Cardiac muscle cell (in vitro differentiated cells and primary cell): ENCODE measurements at regions not wholly inside any gene's neighbourhood (a gene's known extent, or its start where the extent isn't known, plus 50 kb on each side); places are given as distances from the start of the nearest gene placed in this dataset.
"Not testable (repeated sequence)": the region's sequence is repeated elsewhere in the genome, so short reads cannot be mapped to it uniquely, and the experiment has no call there.

Experiments used
- DNase-seq, 2 donors: peaks; one replicate each; pipeline versions ENCODE4 v3.0.0 to v3.0.0-alpha.2; 2010 to 2017; ENCODE audit warnings: low read depth in 1 of 2, low spot score in 1 of 2
- H3K27ac ChIP-seq: fragments of 200-600 bp; sonication (generic); 2 replicates; pipeline ENCODE4 v1.5.1; 2016
- H3K27me3 ChIP-seq: fragments of 200-600 bp; sonication (generic); 2 replicates; pipeline ENCODE4 v1.6.0; 2016; ENCODE audit warnings: control low read depth
- H3K36me3 ChIP-seq: fragments of 200-600 bp; sonication (generic); 2 replicates; pipeline ENCODE4 v1.5.1; 2016; ENCODE audit warnings: control low read depth
- H3K4me1 ChIP-seq: fragments of 200-600 bp; sonication (generic); 2 replicates; pipeline ENCODE4 v1.8.1; 2017; ENCODE audit warnings: low read depth, mild to moderate bottlenecking, mixed run types
- H3K4me3 ChIP-seq: fragments of 200-600 bp; sonication (generic); 2 replicates; pipeline ENCODE4 v1.5.1; 2016; ENCODE audit warnings: mild to moderate bottlenecking
- H3K9me3 ChIP-seq: fragments of 200-600 bp; sonication (generic); 2 replicates; pipeline ENCODE4 v1.5.1; 2017; ENCODE audit warnings: low read depth, mild to moderate bottlenecking, control low read depth
- CTCF ChIP-seq: IDR thresholded peaks from 2 replicates; pipeline ENCODE4 v1.5.1; 2012; ENCODE audit warnings: low read depth, mild to moderate bottlenecking, low read length

- Histone ChIP-seq H3K4me3 (no peak overlapping the region), H3K27ac (no peak overlapping the region), H3K36me3 (no peaks in the 10 kb centered on the region), H3K27me3 (no peaks in the 10 kb centered on the region), H3K4me1 (no peaks in the 10 kb centered on the region), H3K9me3 (no peaks in the 10 kb centered on the region)
- no peak for TF ChIP-seq CTCF
- no peak for DNase-seq
Measured at GRCh38 chr10:90066435-90066834, 365.0 kb downstream of the KIF20B start.

- no peak overlapping the region for H3K4me3 ChIP-seq
- no peak for TF ChIP-seq CTCF
- no peaks in the 10 kb centered on the region for H3K36me3 ChIP-seq
- H3K4me1 ChIP-seq: no peaks in the 10 kb centered on the region
- no peak for DNase-seq
- no peaks in the 10 kb centered on the region for H3K27me3 ChIP-seq
- H3K27ac ChIP-seq: no peak overlapping the region
- no peaks in the 10 kb centered on the region for H3K9me3 ChIP-seq
Measured at GRCh38 chr10:90075995-90076394, 374.6 kb downstream of the KIF20B start.

GRCh38 chr10:90079819-90080218 is 378.4 kb downstream of the KIF20B start:
- Histone ChIP-seq H3K36me3 (no peaks in the 10 kb centered on the region), H3K4me1 (no peaks in the 10 kb centered on the region), H3K9me3 (no peaks in the 10 kb centered on the region), H3K27ac (no peak overlapping the region), H3K4me3 (no peak overlapping the region), H3K27me3 (no peaks in the 10 kb centered on the region)
- TF ChIP-seq CTCF: no peak
- no peak for DNase-seq

- not testable (repeated sequence) for H3K4me1 ChIP-seq, H3K9me3 ChIP-seq
Measured at GRCh38 chr10:90086606-90087190, 385.3 kb downstream of the KIF20B start.

GRCh38 chr10:90087197-90088023 is 386.0 kb downstream of the KIF20B start:
- no peaks in the 10 kb centered on the region for H3K9me3 ChIP-seq
- H3K4me1 ChIP-seq: no peaks in the 10 kb centered on the region
- DNase-seq: peak in 1 of 2 donors; percentile 65
- no peak for TF ChIP-seq CTCF
- H3K27me3 ChIP-seq: no peaks in the 10 kb centered on the region
- no peaks in the 10 kb centered on the region for H3K36me3 ChIP-seq
- H3K27ac ChIP-seq: no peak overlapping the region
- no peak overlapping the region for H3K4me3 ChIP-seq

More at GRCh38 chr10:90086606-90087190, 385.3 kb downstream of the KIF20B start:
- H3K36me3 ChIP-seq, H3K27ac ChIP-seq, DNase-seq, H3K27me3 ChIP-seq, H3K4me3 ChIP-seq: not testable (repeated sequence)

GRCh38 chr10:90088024-90088317 is 386.6 kb downstream of the KIF20B start:
- Histone ChIP-seq H3K27me3 (no peaks in the 10 kb centered on the region), H3K27ac (no peak overlapping the region), H3K4me1 (no peaks in the 10 kb centered on the region), H3K36me3 (no peaks in the 10 kb centered on the region), H3K9me3 (no peaks in the 10 kb centered on the region), H3K4me3 (no peak overlapping the region)
- no peak for DNase-seq
- TF ChIP-seq CTCF: no peak
